ENCODE measurements at regions not wholly inside any gene's neighbourhood (a gene's known extent, or its start where the extent isn't known, plus 50 kb on each side); places are given as distances from the start of the nearest gene placed in this dataset.
"Not testable (repeated sequence)": the region's sequence is repeated elsewhere in the genome, so short reads cannot be mapped to it uniquely, and the experiment has no call there.

GRCh38 chr15:36039996-36040572, 494.1 kb upstream of the DPH6 start:
- no peaks in the 10 kb centered on the region for H3K27me3 Mint-ChIP-seq (ENCODE audit: unreplicated experiment)
- no peak overlapping the region for H3K27ac Mint-ChIP-seq (ENCODE audit: unreplicated experiment)
- intact Hi-C loops (cut with micrococcal nuclease; ENCODE audit: unreplicated experiment): no loop called here
- no TSS peak for BruUV-seq (replicated peaks)
- CTCF ChIA-PET: no interaction called here
- H3K36me3 Mint-ChIP-seq (ENCODE audit: insufficient read depth, unreplicated experiment): no peaks in the 10 kb centered on the region
- no peaks in the 10 kb centered on the region for H3K9me3 Mint-ChIP-seq (ENCODE audit: low read depth, unreplicated experiment)
- no peak for TF ChIP-seq CTCF (IDR thresholded peaks at IDR 0.05; ENCODE audit: unreplicated experiment)
- H3K4me1 Mint-ChIP-seq (ENCODE audit: low read depth, unreplicated experiment): no peaks in the 10 kb centered on the region
- no peak for DNase-seq
- H3K4me3 Mint-ChIP-seq (ENCODE audit: low read depth, unreplicated experiment): no peak overlapping the region

GRCh38 chr15:36047018-36047716, 501.2 kb upstream of the DPH6 start:
- H3K27ac Mint-ChIP-seq (ENCODE audit: unreplicated experiment); H3K36me3 Mint-ChIP-seq (ENCODE audit: insufficient read depth, unreplicated experiment); CTCF ChIA-PET; H3K27me3 Mint-ChIP-seq (ENCODE audit: unreplicated experiment); intact Hi-C loops (cut with micrococcal nuclease; ENCODE audit: unreplicated experiment); H3K4me1 Mint-ChIP-seq (ENCODE audit: low read depth, unreplicated experiment); H3K4me3 Mint-ChIP-seq (ENCODE audit: low read depth, unreplicated experiment); DNase-seq; BruUV-seq (replicated peaks); H3K9me3 Mint-ChIP-seq (ENCODE audit: low read depth, unreplicated experiment): not testable (repeated sequence)

- TF ChIP-seq CTCF (IDR thresholded peaks at IDR 0.05; ENCODE audit: unreplicated experiment): no peak
- Mint-ChIP-seq H3K27me3 (ENCODE audit: unreplicated experiment) (no peaks in the 10 kb centered on the region), H3K4me3 (ENCODE audit: low read depth, unreplicated experiment) (no peak overlapping the region), H3K36me3 (ENCODE audit: insufficient read depth, unreplicated experiment) (no peaks in the 10 kb centered on the region), H3K4me1 (ENCODE audit: low read depth, unreplicated experiment) (no peaks in the 10 kb centered on the region), H3K9me3 (ENCODE audit: low read depth, unreplicated experiment) (no peaks in the 10 kb centered on the region), H3K27ac (ENCODE audit: unreplicated experiment) (no peak overlapping the region)
- no TSS peak for BruUV-seq (replicated peaks)
- DNase-seq: no peak
- CTCF ChIA-PET: no interaction called here
- intact Hi-C loops (cut with micrococcal nuclease; ENCODE audit: unreplicated experiment): no loop called here
Measured at GRCh38 chr15:36050899-36051298, 504.9 kb upstream of the DPH6 start.

GRCh38 chr15:36052641-36053040, 506.7 kb upstream of the DPH6 start:
- peak; percentile 0 for DNase-seq
- H3K36me3 Mint-ChIP-seq (ENCODE audit: insufficient read depth, unreplicated experiment); BruUV-seq (replicated peaks); CTCF ChIA-PET; intact Hi-C loops (cut with micrococcal nuclease; ENCODE audit: unreplicated experiment); H3K9me3 Mint-ChIP-seq (ENCODE audit: low read depth, unreplicated experiment); H3K27ac Mint-ChIP-seq (ENCODE audit: unreplicated experiment); H3K4me3 Mint-ChIP-seq (ENCODE audit: low read depth, unreplicated experiment); H3K4me1 Mint-ChIP-seq (ENCODE audit: low read depth, unreplicated experiment); H3K27me3 Mint-ChIP-seq (ENCODE audit: unreplicated experiment): not testable (repeated sequence)

GRCh38 chr15:36053746-36054145, 507.8 kb upstream of the DPH6 start:
- H3K4me1 Mint-ChIP-seq (ENCODE audit: low read depth, unreplicated experiment): no peaks in the 10 kb centered on the region
- no peaks in the 10 kb centered on the region for H3K9me3 Mint-ChIP-seq (ENCODE audit: low read depth, unreplicated experiment)
- CTCF ChIA-PET: no interaction called here
- H3K27me3 Mint-ChIP-seq (ENCODE audit: unreplicated experiment): no peaks in the 10 kb centered on the region
- intact Hi-C loops (cut with micrococcal nuclease; ENCODE audit: unreplicated experiment): no loop called here
- H3K36me3 Mint-ChIP-seq (ENCODE audit: insufficient read depth, unreplicated experiment): no peaks in the 10 kb centered on the region
- no peak overlapping the region for H3K27ac Mint-ChIP-seq (ENCODE audit: unreplicated experiment)
- no TSS peak for BruUV-seq (replicated peaks)
- TF ChIP-seq CTCF (IDR thresholded peaks at IDR 0.05; ENCODE audit: unreplicated experiment): no peak
- DNase-seq: no peak
- H3K4me3 Mint-ChIP-seq (ENCODE audit: low read depth, unreplicated experiment): no peak overlapping the region

Measured in Calu3 (cell line).